ENCODE measurements at regions not wholly inside any gene's neighbourhood (a gene's known extent, or its start where the extent isn't known, plus 50 kb on each side); places are given as distances from the start of the nearest gene placed in this dataset.

GRCh38 chr10:62658516-62658915 lies 146.0 kb upstream of the ADO start:
- Mint-ChIP-seq H3K9me3 (peaks cover 3% of the 10 kb centered on the region), H3K4me1 (ENCODE audit: low read depth in 2 of 2) (peaks cover 17 to 20% of the 10 kb centered on the region in 2 donors), H3K4me3 (no peak overlapping the region), H3K27ac (peak overlapping the region in 1 of 2 donors; percentile 11), H3K27me3 (no peaks in the 10 kb centered on the region), H3K36me3 (no peaks in the 10 kb centered on the region)
- DNase-seq (ENCODE audit: low spot score) = no peak
- no peak for ATAC-seq

- Mint-ChIP-seq H3K4me1 (ENCODE audit: low read depth in 2 of 2) (peaks cover 17 to 26% of the 10 kb centered on the region in 2 donors), H3K36me3 (no peaks in the 10 kb centered on the region), H3K27ac (no peak overlapping the region), H3K27me3 (no peaks in the 10 kb centered on the region), H3K9me3 (peaks cover 3% of the 10 kb centered on the region), H3K4me3 (no peak overlapping the region)
- DNase-seq (ENCODE audit: low spot score) (no peak), ATAC-seq (no peak)
Measured at GRCh38 chr10:62661143-62661542, 143.4 kb upstream of the ADO start.

GRCh38 chr10:62662486-62662885 lies 142.0 kb upstream of the ADO start:
- ATAC-seq = no peak
- peaks cover 3% of the 10 kb centered on the region for H3K9me3 Mint-ChIP-seq
- H3K36me3 Mint-ChIP-seq = no peaks in the 10 kb centered on the region
- no peak overlapping the region for H3K27ac Mint-ChIP-seq
- H3K4me3 Mint-ChIP-seq = no peak overlapping the region
- H3K27me3 Mint-ChIP-seq = no peaks in the 10 kb centered on the region
- DNase-seq (ENCODE audit: low spot score) = no peak
- peaks cover 17 to 29% of the 10 kb centered on the region in 2 donors for H3K4me1 Mint-ChIP-seq (ENCODE audit: low read depth in 2 of 2)

- H3K4me1 Mint-ChIP-seq (ENCODE audit: low read depth in 2 of 2) = peaks cover 33 to 54% of the 10 kb centered on the region in 2 donors
- H3K9me3 Mint-ChIP-seq = no peaks in the 10 kb centered on the region
- H3K27me3 Mint-ChIP-seq = no peaks in the 10 kb centered on the region
- peak overlapping the region in 1 of 2 donors; percentile 24 for H3K27ac Mint-ChIP-seq
- DNase-seq (ENCODE audit: low spot score) (no peak), ATAC-seq (no peak)
- no peak overlapping the region for H3K4me3 Mint-ChIP-seq
- no peaks in the 10 kb centered on the region for H3K36me3 Mint-ChIP-seq
Measured at GRCh38 chr10:62665771-62666170, 138.7 kb upstream of the ADO start.

- Mint-ChIP-seq H3K9me3 (no peaks in the 10 kb centered on the region), H3K4me3 (no peak overlapping the region), H3K36me3 (no peaks in the 10 kb centered on the region), H3K27me3 (no peaks in the 10 kb centered on the region), H3K4me1 (ENCODE audit: low read depth in 2 of 2) (peaks cover 38 to 58% of the 10 kb centered on the region in 2 donors), H3K27ac (peak overlapping the region in 1 of 2 donors; percentile 24)
- no peak for ATAC-seq
- no peak for DNase-seq (ENCODE audit: low spot score)
Measured at GRCh38 chr10:62666275-62666674, 138.2 kb upstream of the ADO start.

- DNase-seq (ENCODE audit: low spot score) (no peak), ATAC-seq (no peak)
- H3K4me3 Mint-ChIP-seq = no peak overlapping the region
- H3K27ac Mint-ChIP-seq = peak overlapping the region; percentile 32 to 79
- H3K36me3 Mint-ChIP-seq = no peaks in the 10 kb centered on the region
- no peaks in the 10 kb centered on the region for H3K9me3 Mint-ChIP-seq
- no peaks in the 10 kb centered on the region for H3K27me3 Mint-ChIP-seq
- H3K4me1 Mint-ChIP-seq (ENCODE audit: low read depth in 2 of 2) = peaks cover 30 to 44% of the 10 kb centered on the region in 2 donors
Measured at GRCh38 chr10:62669341-62669740, 135.2 kb upstream of the ADO start.

GRCh38 chr10:62671104-62671503 lies 133.4 kb upstream of the ADO start:
- Mint-ChIP-seq H3K4me3 (peak overlapping the region; percentile 34), H3K4me1 (ENCODE audit: low read depth in 2 of 2) (peaks cover 30 to 45% of the 10 kb centered on the region in 2 donors), H3K36me3 (no peaks in the 10 kb centered on the region), H3K27me3 (no peaks in the 10 kb centered on the region), H3K27ac (peak overlapping the region; percentile 32 to 79), H3K9me3 (no peaks in the 10 kb centered on the region)
- ATAC-seq (peak; percentile 67 to 90), DNase-seq (ENCODE audit: low spot score) (peak; percentile 68)

- H3K36me3 Mint-ChIP-seq = peaks cover 13% of the 10 kb centered on the region
- peaks cover 63 to 64% of the 10 kb centered on the region in 2 donors for H3K4me1 Mint-ChIP-seq (ENCODE audit: low read depth in 2 of 2)
- H3K4me3 Mint-ChIP-seq = peak overlapping the region; percentile 67
- no peaks in the 10 kb centered on the region for H3K27me3 Mint-ChIP-seq
- ATAC-seq (peak; percentile 96 to 97), DNase-seq (ENCODE audit: low spot score) (peak; percentile 92)
- H3K27ac Mint-ChIP-seq = peak overlapping the region; percentile 66 to 84
- H3K9me3 Mint-ChIP-seq = peaks cover 8% of the 10 kb centered on the region
Measured at GRCh38 chr10:62681211-62681940, 123.1 kb upstream of the ADO start.

GRCh38 chr10:62684911-62685310 lies 119.6 kb upstream of the ADO start:
- peaks cover 15% of the 10 kb centered on the region for H3K36me3 Mint-ChIP-seq
- no peaks in the 10 kb centered on the region for H3K27me3 Mint-ChIP-seq
- DNase-seq (ENCODE audit: low spot score) = no peak
- H3K27ac Mint-ChIP-seq = peak overlapping the region in 1 of 2 donors; percentile 36
- ATAC-seq = no peak
- H3K4me3 Mint-ChIP-seq = no peak overlapping the region
- H3K9me3 Mint-ChIP-seq = peaks cover 17% of the 10 kb centered on the region
- peaks cover 73 to 76% of the 10 kb centered on the region in 2 donors for H3K4me1 Mint-ChIP-seq (ENCODE audit: low read depth in 2 of 2)

GRCh38 chr10:62687230-62687748 lies 117.2 kb upstream of the ADO start:
- Mint-ChIP-seq H3K9me3 (peaks cover 17% of the 10 kb centered on the region), H3K4me3 (no peak overlapping the region), H3K4me1 (ENCODE audit: low read depth in 2 of 2) (peaks cover 74 to 76% of the 10 kb centered on the region in 2 donors), H3K27me3 (no peaks in the 10 kb centered on the region), H3K27ac (peak overlapping the region; percentile 20 to 79), H3K36me3 (peaks cover 15% of the 10 kb centered on the region)
- no peak for DNase-seq (ENCODE audit: low spot score)
- peak; percentile 65 to 66 for ATAC-seq

- Mint-ChIP-seq H3K4me1 (ENCODE audit: low read depth in 2 of 2) (peaks cover 69 to 74% of the 10 kb centered on the region in 2 donors), H3K36me3 (peaks cover 15% of the 10 kb centered on the region), H3K4me3 (peak overlapping the region; percentile 70), H3K27me3 (no peaks in the 10 kb centered on the region), H3K27ac (peak overlapping the region; percentile 88 to 94), H3K9me3 (peaks cover 14% of the 10 kb centered on the region)
- ATAC-seq (no peak), DNase-seq (ENCODE audit: low spot score) (no peak)
Measured at GRCh38 chr10:62688971-62689700, 115.4 kb upstream of the ADO start.

GRCh38 chr10:62689712-62690111 lies 114.8 kb upstream of the ADO start:
- peak in 1 of 2 donors; percentile 13 for ATAC-seq
- H3K36me3 Mint-ChIP-seq = peaks cover 15% of the 10 kb centered on the region
- no peak for DNase-seq (ENCODE audit: low spot score)
- no peaks in the 10 kb centered on the region for H3K27me3 Mint-ChIP-seq
- H3K4me3 Mint-ChIP-seq = peak overlapping the region; percentile 70
- peak overlapping the region; percentile 88 to 94 for H3K27ac Mint-ChIP-seq
- H3K9me3 Mint-ChIP-seq = peaks cover 13% of the 10 kb centered on the region
- H3K4me1 Mint-ChIP-seq (ENCODE audit: low read depth in 2 of 2) = peaks cover 74 to 78% of the 10 kb centered on the region in 2 donors

GRCh38 chr10:62690703-62691102 lies 113.8 kb upstream of the ADO start:
- H3K9me3 Mint-ChIP-seq = peaks cover 13% of the 10 kb centered on the region
- H3K27me3 Mint-ChIP-seq = no peaks in the 10 kb centered on the region
- peak overlapping the region; percentile 70 for H3K4me3 Mint-ChIP-seq
- ATAC-seq (no peak), DNase-seq (ENCODE audit: low spot score) (no peak)
- H3K27ac Mint-ChIP-seq = peak overlapping the region; percentile 88 to 94
- H3K36me3 Mint-ChIP-seq = peaks cover 14% of the 10 kb centered on the region
- peaks cover 78 to 88% of the 10 kb centered on the region in 2 donors for H3K4me1 Mint-ChIP-seq (ENCODE audit: low read depth in 2 of 2)

GRCh38 chr10:62691336-62691735 lies 113.2 kb upstream of the ADO start:
- peaks cover 9% of the 10 kb centered on the region for H3K9me3 Mint-ChIP-seq
- H3K36me3 Mint-ChIP-seq = peaks cover 7% of the 10 kb centered on the region
- H3K4me3 Mint-ChIP-seq = peak overlapping the region; percentile 70
- H3K27me3 Mint-ChIP-seq = no peaks in the 10 kb centered on the region
- DNase-seq (ENCODE audit: low spot score) (no peak), ATAC-seq (no peak)
- H3K27ac Mint-ChIP-seq = peak overlapping the region; percentile 88 to 94
- peaks cover 74 to 84% of the 10 kb centered on the region in 2 donors for H3K4me1 Mint-ChIP-seq (ENCODE audit: low read depth in 2 of 2)
